ENCODE measurements at regions not wholly inside any gene's neighbourhood (a gene's known extent, or its start where the extent isn't known, plus 50 kb on each side); places are given as distances from the start of the nearest gene placed in this dataset.
A peak's percentile ranks its signal among the peaks of the same experiment; 100 is the strongest.

DNA sequence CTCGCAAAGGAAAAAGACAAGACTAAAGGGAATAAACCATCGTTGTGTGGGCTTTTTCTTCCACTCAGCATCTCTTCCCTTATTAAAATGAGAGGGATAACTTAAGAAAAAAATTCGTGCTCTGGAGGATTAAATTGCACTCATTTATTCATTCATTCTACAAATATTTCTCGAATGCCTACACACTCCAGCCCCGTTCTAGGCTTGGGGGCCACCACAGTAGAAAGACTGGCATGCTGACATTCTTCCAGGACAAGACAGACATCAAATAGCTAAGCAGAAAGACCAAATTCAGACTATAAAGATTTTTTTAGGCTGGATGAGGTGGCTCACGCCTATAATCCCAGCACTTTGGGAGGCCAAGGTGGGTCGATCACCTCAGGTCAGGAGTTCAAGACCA, 65.3 kb upstream of the IL12A start:
- no peak for DNase-seq

DNA sequence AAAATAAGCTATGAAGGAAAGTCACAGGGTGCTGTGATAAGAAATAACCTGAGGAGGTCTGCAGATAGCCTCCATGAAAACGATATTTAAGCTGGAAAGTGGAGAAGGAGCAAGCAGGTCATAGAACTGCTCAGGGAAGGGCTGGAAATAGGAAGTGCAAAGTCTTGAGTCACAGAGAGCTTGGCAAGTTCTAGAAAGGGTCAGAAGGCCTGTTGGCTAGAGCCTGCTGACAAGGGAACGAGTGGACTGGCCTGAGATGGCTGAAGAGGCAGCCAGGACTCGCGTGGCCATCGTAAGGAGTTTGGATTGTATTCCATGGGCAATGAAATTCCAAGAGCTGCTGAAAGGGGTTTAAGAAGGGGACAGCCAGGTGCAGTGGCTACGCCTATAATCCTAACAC, 64.7 kb upstream of the IL12A start:
- DNase-seq, result no peak

DNA sequence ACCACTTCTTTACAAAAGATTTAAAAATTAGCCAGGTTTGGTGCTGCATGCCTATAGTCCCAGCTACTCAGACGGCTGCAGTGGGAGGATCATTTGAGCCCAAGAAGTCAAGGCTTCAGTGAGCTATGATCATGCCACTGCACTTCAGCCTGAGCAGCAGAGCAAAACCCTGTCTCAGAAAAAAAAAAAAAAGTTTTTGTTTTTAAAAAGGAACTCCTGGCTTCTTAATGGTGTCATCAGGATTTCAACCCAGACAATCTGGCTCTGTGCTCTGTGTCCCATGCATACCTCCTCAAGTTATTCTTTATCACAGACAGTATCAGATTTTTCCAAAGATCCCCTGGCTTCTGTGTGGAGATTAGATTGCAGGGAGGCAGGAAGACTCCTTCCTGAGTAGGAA, 64.2 kb upstream of the IL12A start:
- DNase-seq, result no peak

DNA sequence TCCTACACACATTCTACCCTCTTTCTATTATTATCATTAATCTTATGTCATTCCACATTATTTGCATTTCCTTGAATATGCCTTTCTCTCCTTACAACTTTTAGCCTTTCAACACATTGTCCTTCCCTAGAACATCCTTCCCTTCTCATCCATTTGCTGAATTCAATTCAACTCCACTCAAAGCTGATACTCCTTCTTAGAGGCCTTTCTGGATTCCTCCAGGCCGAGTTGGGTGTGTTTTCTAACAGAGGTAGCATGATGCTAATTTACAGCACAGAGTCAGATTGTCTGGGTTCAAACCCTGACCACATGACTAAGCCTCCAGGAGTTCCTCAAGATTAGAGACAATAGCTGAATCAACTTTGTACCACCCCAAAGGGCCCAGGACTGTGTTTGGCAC, 63.4 kb upstream of the IL12A start:
- no peak for DNase-seq

DNA sequence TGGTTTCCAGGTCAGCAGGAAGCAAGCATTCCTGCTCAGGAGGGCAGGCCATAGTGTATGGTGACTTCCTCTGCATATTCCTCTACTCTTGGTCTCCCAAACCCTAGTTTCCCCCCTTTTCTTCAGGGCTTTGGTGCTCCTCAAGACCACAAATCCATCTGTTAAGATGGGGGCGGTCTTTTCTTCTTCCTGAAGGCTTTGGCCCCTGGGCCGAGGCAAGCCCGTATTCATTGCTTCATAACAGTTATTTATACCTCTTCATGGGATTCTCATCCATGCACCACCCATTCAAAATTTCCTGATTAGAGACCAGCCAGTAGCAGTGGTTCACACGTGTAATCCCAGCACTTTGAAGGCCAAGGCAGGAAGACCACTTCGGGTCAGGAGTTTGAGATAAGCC, 62.1 kb upstream of the IL12A start:
- no peak for DNase-seq

DNA sequence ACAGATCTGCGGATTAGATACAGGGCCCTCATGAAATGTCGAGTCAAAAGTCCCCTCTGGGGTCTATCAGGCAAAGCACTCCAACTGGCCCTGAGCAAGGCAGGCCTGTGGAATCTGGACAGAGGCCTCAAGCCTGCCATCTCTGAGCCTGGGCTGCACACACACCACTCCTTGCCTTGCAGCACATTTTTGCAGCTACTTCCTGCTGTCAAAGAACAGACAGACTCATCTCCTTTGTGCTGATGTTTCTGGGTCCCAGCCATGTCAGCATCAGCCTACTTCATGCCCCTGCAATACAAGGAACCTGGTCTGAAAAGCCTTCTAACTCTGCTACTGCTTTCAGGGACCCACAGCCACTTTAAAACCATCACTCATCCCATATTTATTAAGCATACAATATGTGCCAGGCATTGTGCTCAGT, 60.6 kb upstream of the IL12A start:
- no peak for DNase-seq

DNA sequence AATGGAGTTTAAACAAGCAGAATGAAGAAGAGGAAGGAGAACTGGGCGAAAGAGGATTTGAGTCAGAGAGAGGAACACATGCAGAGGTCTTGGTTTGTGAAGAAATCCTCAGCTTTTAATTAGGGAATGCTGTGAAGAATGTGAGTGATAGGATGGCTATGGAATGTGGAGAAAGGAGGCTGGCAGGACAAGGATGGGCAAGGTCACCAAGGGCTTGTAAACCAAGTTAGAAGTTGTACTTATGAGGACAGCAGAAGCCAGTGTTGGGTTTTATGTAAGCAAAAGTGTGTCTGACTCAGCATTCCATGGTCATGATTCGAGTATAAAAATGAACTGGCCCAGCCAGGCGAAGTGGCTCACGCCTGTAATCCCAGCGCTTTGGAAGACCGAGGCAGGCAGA, 60.0 kb upstream of the IL12A start:
- no peak for DNase-seq

DNA sequence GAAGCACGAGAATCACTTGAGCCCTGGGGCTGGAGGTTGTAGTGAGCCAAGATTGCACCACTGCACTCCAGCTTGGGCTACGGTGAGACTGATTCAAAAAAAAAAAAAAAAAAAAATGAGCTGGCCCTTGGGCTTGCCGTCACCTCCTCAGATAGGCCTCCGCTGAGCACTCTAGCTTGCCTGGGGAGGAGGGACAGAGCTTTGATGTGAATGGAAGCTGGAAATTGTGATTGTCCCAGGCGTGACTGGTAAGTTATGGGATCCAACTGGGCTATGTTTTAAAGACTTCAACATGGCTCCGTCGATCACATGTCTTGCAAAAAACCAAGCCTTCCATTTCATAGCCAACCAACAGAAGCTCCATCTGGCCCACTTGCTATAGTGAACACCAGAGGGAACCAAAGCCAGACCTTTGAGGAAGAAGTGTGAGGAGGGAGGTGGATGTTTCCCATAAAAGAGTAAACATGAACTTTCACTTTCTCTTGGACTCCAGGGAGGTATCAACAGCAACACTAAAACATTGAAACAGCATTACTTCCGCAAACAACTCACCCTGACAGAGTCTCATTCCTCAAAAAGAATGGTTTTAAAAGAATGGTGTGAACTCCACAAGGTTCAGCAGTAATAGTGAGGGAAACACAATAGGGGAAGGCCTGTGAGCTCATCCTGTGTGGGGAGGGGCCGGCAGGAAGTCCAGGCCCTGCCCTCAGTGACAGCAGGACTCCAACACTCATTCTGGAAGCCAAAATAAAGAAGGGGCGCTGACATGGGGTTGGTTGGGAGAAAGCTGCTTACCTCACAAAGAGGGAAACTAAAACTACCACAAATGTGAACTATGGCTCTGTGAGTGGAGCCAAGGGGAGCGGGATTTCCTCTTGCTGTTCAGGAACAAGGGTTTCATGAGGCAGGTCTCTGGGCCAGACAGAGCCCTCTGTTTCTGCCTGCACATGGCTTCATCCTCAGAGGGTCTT, 59.2 kb upstream of the IL12A start:
- peak; percentile 12 for DNase-seq

DNA sequence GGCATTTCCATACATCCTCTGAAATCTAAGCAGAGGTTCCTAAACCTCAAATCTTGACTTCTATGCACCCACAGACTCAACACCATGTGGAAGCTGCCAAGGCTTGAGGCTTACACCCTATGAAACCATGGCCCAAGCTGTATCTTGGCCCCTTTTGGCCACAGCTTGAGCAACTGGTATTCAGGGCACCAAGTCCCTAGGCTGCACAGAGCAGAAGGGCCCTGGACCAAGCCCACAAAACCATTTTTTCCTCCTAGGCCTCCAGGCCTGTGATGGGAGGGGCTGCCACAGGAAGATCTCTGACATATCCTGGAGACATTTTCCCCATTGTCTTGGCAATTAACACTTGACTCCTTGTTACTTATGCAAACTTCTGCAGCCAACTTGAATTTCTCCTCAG, 54.4 kb upstream of the IL12A start:
- DNase-seq, result no peak

DNA sequence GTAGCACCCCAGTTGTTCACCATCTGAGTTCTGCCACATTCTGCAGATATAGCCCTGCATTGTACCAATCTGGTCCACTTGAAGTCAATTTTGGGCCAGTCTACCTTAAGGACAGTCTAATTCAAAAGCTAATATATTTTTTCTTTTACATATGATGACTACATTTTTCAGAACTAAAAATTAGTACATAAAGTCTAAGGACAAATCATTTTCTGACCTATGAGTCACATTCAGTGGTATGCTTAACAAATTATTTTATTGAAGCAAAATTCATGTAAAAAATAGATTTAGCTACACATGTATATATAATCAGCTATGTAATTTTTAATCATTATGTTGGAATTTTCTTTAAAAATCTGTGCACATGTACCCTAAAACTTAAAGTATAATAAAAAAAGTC, 52.1 kb upstream of the IL12A start:
- DNase-seq, result no peak

DNA sequence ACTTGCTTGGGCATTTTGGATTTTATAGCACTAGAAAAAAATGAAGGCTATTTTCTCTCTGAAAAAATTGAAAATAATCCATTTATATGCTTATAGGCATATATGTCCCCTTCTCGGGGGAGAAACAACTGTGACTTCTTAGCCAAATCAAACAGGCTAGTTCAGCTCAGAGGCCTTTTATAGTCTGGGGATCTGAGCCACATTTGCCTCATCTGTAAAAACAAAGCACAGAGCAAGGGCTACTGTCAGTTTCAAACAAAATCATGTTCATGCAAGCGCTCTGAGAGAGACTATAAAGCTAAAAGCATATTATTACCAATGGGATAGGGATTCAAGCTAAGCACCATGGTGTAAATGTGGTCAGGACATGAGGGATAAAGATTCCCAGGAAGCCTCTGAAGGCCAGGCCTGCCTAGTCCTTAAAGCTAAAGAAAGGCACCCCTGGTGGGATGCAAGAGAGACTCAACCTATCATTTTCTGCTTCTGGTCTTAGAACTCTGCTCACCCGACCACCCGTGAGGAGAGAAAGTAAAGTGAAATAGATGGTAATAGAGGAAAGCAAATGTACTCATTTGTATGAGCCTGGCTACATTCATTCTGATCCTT, 51.0 kb upstream of the IL12A start:
- DNase-seq, result no peak

DNA sequence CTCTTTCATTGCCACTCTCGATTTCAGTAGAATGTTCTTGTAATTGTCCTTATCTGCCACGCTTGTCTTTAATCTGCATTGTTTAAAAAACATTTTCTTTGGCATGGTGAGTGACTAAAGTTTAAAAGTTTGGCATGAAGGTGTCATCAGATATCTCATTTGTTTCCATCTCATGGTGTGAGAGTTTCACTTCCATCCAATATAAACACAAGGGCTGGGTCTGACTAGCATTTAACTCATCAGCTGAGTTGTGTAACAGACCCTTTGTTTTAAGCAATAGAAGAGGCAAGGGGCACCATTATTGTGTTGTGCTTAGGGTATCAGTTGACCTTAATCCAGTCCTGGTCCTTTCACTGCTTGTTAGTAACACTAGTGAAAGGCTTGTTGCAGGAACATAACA, 49.9 kb upstream of the IL12A start:
- DNase-seq, result no peak
